ENCODE measurements at regions not wholly inside any gene's neighbourhood (a gene's known extent, or its start where the extent isn't known, plus 50 kb on each side); places are given as distances from the start of the nearest gene placed in this dataset.
A peak's percentile ranks its signal among the peaks of the same experiment; 100 is the strongest.

DNA sequence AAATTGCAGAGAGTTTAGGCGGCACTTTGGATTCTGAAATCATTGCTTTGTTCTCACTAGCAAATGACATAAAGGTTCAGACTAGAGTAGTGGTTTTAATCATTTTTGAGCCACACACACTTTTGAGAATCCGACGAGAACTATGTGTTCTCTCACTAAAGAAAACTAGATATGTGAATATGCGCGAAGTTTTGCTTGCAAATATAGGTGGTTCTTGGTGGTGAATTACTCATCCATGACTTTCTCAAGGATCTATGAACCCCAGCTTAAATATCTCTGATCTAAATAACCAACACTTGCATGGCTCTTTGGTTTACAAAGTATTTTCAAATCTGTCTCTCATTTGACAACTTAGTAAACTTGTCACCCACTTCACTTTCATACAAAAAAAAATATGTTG is 54.8 kb downstream of the NOG start:
- no peak for DNase-seq

DNA sequence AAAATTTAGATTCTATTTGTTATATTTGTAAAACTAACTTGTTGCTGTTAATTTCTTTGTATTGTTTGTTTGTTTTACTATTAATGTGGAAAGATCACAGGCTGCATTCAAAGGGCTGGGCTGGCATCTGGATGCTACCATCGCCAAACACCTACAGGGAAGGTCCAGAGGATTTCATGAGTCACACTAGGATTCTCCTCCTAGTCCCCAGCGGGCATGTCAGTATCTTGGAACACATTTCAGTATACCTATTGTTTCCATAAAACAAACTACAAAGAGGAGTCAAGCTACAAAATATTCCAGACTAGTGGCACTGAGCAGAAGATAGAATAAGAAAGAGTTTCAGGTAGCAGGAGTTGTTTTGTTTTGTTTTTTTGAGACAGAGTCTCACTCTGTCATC is 55.3 kb downstream of the NOG start:
- no peak for DNase-seq

DNA sequence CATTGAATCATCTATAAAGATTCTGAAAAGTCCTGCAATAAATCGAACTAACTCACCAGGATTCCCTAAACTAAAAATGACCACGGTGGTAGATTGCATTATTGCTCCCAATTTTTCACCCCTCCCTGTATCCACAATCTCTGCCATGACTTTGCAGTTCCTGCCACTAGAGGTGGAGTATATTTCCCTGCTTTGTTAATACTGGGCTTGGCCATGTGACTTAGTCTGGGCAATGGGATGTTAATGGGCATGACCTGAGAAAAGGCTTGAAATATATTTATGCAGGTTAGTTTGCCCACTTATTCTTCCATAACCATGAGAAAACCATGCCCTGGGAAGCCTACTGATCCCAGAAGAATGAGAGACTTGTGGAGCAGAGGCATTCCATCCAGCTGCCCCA is 59.1 kb downstream of the NOG start:
- no peak for DNase-seq

DNA sequence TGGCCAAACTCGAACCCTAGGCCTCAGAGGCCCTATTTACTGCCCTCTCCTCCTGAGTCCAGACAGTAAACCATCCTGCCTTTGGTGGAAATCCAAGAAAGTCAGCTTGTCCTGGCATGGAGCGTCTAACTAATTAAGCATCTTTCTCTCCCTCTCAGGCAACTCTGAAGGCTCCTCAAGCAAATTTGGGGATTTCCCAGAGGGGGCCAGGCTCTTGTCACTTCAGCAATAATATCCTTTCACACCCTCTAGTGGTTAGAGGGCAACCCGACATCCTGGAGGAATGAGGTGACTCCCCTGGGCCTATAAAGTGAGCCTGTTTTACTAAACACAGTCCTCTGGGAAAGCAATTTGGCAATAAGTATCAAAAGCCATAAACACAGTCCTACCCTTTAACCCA is 60.4 kb downstream of the NOG start:
- DNase-seq, result peak; percentile 58 to 60

DNA sequence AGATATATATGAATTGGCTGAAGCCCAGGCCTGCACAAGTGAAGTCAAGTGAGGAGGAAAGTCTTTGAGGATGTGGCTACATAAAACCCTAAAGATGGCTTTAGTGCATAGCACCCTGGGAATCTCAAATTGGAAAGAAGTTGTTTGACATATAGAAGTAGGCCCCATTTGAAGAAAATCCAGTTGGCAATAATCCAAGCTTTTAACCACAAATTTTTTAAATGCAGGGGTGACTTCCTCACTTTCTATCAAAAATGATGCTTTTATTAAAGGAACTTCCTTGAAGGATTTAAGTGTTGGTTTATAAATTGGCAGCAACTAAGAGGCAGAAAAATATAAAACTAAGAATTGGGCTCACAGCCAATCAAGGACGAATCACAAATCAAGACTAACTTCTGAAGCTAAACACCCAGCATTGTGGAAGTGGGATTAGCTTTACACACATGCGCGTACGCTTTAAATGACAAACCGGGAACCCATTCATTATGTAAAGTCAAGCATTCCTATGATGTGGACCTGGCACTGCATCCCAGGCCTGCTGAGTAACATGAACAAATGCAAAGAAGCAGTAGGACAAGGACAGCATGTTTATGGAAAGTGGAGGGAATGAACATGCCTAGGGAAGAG is 63.3 kb downstream of the NOG start:
- no peak for DNase-seq

DNA sequence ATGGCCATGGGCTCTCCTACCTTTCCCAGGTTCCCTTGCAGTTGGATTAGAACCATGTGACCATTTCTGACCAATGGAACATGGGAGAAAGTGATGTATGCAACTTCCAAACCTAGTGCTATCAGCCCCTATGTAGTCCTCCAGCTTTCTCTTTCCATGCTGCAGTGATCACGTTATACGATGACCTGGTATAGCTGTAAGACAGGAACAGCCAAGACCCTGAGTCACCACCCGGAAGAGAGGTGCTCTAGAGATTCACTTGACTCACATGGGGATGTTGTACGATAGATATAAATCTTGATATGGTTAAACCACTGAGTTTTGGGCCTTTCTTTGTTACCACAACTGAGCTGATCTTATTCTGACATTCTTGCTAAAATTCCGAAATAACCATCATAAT is 65.1 kb downstream of the NOG start:
- no peak for DNase-seq

DNA sequence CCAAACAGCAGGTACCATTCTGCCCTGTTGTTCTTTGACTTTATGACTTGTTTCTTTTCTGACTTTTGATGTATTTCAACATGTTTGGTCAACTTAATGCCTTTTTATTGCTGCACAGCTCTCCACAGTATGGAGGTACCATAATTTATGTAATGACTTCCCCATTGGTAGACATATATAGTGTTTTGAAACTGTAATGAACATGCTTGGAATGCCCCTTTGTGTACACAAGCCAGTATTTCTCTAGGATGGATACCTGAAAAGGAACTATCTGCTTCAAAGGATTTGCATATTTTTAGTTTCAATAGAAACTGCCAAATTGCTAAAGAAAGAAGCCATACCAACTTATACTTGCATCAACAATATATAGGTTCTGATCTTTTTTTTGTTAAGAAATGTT is 66.1 kb downstream of the NOG start:
- DNase-seq, result no peak

DNA sequence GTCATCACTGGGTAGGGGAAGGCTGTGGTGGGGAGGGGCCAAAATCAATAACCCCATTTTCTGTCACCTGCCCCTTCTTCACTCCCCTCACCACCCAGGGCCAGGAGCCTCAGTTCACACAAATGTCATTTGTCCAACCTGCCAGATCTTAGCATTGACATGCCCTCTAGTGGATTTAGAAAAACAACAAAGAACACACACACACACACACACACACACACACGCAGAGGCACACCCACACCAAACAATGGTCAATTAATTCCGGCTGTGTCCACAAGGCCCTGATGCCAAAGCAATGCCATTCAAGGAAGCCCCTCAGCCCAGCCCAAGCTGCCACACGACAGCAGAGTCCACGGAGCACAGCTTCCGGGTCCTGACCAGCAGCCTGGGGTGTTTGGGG is 68.4 kb downstream of the NOG start:
- DNase-seq, result no peak

DNA sequence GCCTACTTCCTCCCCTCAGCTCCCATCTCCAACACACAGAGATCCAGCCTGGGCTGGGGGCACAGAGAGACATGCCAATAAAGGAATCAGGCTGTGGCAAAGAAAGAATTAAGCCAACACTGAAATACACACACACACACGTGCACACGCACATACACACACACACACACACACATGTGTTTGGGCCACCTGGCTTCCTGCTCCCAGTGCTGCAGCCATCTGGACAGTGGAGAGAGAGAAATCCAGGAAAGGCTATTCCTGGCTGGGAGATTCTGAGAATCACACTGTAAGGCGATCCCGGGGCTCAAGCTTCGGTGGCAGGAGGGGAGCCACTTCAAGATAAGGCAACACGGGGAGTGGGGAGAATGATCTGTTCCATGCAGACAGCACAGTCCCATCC is 72.4 kb downstream of the NOG start:
- DNase-seq, result no peak

DNA sequence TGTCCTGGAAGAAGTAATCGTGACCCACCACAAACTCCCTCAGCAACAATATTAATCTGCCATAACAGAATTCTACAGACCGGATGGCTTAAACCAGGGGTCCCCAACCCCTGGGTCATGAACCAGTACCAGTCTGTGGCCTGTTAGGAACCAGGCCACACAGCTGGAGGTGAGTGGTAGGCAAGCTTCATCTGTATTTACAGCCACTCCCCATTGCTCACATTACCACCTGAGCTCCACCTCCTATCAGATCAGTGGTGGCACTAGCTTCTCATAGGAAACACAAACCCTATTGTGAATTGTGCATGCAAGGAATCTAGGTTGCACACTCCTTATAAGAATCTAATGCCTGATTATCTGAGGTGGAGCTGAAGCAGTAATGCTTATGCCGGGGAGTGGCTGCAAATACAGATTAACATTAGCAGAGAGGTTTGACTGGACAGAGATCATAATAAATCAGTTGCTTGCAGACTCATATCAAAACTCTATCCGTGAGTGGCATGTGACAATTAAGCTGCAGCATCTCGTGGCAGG is 74.5 kb downstream of the NOG start:
- no peak for DNase-seq

DNA sequence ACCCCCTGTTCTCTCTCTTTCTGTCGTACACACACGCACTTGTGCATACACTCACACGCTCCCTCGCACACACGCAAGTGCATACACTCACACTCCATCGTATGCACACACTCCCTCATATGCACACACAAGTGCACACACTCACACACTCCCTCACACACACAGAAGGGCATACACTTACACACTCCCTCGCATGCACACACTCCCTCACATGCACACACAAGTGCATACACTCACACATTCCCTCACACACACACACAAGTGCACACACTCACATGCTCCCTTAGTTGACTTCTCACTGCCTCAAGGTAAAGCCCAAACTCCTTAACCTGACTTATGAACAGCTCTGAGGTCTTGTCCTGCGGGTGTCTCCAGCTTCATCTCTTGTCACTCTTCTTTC is 78.7 kb downstream of the NOG start:
- no peak for DNase-seq

DNA sequence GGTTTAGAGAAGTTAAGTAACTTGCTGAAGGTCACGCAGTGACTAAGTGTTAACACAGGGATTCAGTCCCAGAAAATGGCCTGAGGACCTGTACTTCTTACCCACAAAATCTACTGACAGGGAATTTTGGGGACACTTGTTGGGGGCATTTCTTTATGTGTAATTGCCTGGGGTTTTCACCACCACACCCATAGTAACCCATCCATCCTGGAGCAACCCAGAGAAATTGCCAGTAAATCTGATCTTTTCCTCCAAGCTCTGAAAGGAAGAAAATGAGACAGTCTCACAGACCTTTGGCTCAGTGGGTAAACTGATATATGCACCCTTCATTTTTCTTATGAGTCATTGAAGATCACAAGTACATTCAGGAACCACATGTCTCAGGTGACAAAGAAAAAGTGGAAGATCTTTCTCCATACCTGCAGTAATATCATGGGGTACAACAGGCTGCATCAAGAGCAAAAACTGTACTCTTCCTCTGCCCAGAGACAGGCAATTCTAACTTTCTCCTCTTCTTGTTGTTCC is 81.0 kb downstream of the NOG start:
- no peak for DNase-seq

DNA sequence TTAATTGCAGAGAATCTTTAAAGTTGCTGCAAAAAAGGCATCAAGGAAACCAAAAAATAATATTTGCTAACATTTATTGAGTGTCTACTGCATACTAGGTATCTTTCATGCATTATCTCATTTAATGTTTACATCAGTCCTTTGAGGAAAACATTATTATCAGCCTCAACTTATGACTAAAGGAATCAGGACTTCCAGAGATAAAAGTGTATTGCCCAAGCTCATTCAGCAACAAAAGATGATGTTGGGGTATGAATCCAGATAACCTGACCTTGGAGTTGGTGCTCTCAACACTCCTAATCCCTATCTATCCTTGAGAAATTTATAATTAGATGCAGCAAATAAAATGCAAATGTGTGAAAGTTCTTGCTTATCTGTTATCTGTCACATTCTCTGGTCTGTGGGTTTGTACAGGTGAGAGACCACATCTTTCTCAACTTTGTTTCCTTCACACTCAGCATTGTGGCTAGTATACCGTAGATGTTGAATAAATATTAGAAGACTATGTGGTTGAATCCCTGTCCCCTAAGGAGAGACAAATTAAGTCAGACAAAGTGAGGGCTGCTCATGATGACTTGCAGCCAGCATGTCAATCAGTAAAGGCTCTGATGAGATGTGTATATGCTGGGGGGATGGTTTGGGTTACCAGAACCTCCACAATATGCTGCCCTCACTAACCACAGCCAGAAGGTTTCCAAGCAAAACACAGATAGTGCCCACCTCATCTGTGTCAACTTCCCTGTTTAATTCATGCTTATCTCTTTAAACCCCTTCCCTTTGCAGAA is 82.6 kb downstream of the NOG start:
- no peak for DNase-seq

DNA sequence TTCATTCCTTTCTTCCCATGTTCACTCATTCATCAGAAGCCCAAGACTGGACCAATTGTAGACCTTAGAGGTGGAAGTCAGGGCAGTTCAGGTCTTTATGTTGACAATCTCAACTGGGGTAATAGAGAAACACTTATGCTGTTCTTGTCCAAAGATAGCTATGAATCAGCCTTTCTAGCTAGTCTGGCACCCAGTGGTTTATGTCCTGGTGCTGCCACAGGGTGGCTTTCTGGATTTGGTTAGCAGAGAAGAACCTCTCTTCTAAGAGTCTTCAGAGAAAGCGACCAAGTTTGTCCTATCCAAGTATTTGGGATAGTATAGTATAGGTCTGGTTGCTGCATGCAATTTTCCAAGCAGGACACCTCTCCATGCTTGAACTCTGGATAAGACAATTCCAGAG is 83.3 kb downstream of the NOG start:
- DNase-seq, result no peak

DNA sequence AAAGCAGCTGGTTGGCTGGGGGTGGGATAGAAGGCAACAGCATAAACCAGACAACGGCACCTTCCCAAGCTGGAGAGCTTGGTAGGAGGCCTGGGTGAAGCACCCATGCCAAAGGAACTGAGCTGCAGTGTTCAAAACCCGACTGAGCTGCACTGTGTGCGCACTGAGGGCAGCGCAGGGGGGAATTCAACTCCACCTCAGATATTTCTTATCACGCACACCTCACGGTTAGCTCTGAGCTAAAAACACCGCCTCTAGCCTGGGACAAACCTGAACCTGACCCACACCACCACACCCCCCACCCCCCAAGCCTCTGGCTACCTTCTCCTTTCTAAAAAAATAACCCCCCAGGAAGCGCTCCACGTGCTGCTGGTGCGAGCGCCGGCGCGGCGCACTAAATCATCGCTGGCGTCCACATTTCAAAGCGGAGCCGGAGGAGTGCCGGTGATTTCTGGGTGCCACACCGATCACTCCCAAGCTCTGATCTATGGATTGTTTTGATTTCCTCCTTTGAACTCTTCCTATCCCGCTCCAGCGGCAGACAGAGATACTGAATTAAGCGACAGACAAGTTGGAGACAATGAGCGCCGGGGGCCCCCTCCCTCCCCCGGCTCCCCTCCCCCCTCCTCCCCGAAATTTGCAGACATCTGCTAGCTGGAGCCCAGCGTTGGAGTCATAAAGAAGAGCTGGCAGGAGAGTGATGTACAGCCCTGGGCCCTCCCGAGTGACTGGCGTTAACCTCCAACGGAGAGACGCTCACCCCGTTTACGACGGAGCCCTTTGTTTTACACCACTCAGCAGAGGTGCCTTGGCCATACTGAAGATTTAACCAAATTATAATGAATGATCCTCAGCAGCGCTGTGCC is 85.0 kb downstream of the NOG start:
- DNase-seq, result no peak

DNA sequence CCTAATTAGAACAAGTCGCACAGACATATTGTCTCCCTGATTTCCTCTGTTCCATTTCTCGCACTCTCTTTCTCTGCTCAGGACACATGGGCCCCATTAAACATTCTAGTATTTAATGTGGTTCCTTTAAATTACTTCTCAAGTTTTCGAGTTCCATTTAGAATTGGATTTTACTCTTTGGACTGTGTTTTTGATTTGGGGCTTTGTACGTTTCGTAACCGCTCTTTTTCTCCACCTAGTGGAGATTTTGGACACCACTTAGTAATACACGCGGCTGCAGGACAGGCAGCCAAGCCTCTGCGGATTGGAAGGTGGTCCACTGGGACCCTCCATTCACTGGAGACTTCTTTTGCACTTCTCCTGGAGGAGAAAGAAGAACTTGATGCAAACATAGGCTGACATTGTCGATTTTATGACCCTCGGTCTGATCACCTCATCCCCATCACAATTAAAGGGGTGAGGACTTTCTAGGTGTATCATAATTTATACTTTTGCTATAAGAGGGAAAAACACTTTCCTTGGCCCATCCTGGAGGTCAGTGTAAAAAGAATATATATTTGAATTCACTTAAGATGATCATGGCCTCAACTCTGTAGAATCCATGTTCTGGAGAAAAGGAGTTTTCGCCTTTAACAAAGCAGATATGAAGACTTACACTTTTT is 85.7 kb downstream of the NOG start:
- no peak for DNase-seq

DNA sequence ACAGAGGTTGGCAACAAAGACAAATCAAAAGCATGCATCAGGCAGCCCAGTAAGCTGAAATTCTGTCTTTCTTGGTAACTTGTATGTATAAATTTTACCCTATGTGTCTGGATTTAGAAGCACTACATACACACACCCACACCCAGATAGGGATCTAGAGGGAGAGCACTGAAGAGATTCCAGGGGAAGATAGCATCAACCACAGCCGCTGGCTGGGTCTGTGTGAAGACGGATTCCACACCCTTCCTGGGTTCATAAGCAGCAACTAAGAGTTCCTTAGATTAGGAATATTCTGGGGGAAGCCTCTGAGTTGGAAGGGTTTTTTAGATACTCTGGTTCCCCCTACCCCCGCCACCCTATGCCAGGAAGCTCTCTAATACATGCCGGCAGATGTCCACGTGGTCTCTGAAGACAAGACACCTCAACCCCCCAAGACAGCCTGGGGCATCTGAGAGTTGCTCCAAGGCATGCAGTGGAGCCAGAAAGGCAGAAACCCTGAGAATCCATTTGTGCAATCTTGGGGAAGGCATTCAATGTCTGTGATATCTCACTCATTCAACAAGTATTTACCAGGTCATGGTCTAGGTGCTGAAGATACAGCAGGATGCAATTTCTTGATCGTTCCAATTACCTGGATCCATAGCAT is 86.4 kb downstream of the NOG start:
- no peak for DNase-seq

DNA sequence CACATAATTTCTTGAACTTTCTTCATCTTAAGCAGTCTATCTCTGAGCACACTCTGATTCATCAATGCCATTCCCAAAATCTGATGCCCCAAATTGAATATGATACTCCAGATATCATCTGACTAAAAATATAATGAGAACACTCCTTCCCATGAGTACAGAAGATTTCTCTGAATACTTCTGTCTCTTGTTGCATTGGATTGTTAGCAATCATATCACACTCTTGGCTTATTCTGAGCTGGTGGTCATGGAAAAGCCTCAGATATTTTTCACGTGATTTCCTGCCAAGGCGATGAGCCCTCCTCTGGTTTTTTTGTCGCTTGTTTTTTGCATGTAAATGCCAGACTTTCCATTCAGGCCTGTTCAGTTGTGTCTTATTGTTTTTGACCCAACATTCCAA is 87.2 kb downstream of the NOG start:
- no peak for DNase-seq

DNA sequence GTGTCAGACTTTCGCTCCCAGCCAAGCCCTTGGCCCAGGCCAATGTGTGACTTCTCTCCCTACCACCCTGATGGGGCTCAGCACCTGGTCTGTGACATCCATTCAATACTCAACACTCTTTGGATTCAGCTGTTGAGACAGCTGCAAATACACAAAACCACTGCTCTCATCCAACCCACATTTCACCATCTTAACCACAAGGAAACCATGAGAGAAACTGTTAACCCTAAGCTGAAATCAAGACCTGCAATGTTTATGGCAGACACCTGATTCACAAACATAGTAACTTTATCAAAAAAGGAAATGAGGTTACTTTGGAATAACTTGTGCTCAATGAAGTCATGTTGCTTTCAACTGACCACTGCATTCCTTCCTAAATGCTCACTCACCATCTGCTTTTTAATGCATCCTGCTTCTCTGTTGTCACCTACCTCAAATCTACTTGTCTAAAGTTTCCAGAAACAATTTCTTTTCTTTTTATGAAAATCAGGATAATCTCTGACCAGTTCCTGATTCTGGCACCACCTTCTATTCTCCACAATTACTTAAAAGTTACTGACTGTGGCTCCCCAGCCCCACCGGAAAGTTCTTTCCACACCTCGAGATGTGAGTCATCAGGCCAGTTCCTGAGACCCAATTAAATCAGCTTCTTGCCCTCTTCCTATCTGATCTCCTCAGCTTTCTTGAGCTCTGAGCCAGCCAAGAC is 88.2 kb downstream of the NOG start:
- DNase-seq, result no peak

DNA sequence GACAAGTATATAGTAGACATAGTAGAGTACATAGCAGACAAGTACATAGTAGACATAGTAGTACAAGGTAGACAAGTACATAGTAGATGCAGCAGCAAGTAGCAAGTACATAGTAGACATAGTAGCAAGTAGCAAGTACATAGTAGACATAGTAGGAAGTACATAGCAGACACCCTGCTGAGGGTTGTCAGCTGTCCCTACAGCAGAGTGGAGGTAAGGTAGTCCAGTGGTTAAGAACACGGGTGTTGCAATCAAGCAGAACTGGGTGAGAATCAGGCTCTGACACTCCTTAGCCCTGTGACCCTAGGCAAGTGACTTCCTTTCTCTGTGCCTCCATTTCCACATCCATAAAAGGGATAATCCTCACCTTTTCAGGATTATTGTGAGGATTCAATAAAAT is 94.7 kb downstream of the NOG start:
- no peak for DNase-seq

DNA sequence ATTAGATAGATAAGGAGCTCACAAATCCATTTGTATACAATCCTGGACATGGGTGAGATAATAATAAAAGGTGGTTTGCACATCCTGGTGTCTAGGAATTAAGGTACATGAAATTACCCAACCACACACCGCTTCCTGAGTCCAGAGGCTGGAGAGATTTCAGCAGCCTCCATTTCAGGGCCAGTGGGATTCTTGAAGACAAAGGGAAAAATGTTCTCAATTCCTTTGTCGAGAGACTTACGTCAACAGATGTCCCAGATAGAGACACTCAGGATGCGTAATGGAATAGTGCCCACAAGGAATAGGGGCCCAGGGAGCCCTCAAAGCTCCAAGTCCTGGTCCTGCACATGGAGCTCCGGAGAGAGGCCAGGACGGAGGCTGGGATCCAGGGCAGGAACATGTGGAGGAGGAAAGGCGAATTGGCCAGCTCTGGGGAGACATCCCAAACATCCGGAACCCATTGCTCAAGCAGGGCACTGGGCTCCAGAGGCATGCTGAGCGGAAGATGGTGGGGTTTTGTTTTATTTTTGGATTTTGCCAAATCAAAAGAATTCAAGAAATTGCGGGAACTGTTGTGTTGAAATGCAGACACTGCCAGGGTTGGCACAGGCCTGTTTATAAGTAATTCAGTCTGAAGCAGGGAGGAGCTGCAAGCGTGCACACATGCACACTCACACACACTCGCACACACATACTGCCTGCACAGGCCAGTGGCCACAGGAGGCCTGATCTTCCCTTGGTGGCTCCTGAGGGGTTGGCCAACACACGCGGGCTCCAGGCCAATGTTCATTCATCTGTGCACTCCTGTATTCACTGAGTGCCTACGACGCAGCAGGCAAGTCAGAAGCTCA is 97.2 kb downstream of the NOG start:
- no peak for DNase-seq
